G401 (cell line): ENCODE measurements at regions not wholly inside any gene's neighbourhood (a gene's known extent, or its start where the extent isn't known, plus 50 kb on each side); places are given as distances from the start of the nearest gene placed in this dataset.

Experiments used
- DNase-seq: peaks from one replicate; pipeline ENCODE4 v3.0.0-alpha.2; 2015; ENCODE audit warnings: low spot score
- in situ Hi-C: cut with HindIII; loops from 2 replicates; pipeline ENCODE4 v1.10.0; 2016; ENCODE audit warnings: low sequenced_read_pairs, mixed read lengths

- in situ Hi-C loops = no loop called here
- no peak for DNase-seq
Observed at GRCh38 chr2:153059338-153060052, 341.1 kb downstream of the ARL6IP6 start.

- no peak for DNase-seq
- in situ Hi-C loops = no loop called here
Observed at GRCh38 chr2:153057743-153058142, 339.3 kb downstream of the ARL6IP6 start.

GRCh38 chr2:153055182-153055581, 336.8 kb downstream of the ARL6IP6 start:
- in situ Hi-C loops = no loop called here
- DNase-seq = no peak

GRCh38 chr2:153052807-153053559, 334.6 kb downstream of the ARL6IP6 start:
- no peak for DNase-seq
- in situ Hi-C loops = no loop called here

GRCh38 chr2:153047220-153047619, 328.8 kb downstream of the ARL6IP6 start:
- no peak for DNase-seq
- in situ Hi-C loops = no loop called here

GRCh38 chr2:153043385-153043784, 325.0 kb downstream of the ARL6IP6 start:
- in situ Hi-C loops = no loop called here
- no peak for DNase-seq

GRCh38 chr2:153028626-153029025, 310.2 kb downstream of the ARL6IP6 start:
- DNase-seq = no peak
- in situ Hi-C loops = no loop called here

- DNase-seq = no peak
Observed at GRCh38 chr2:153027533-153027932, 309.1 kb downstream of the ARL6IP6 start.

GRCh38 chr2:153020201-153020600, 301.8 kb downstream of the ARL6IP6 start:
- in situ Hi-C loops = no loop called here
- DNase-seq = no peak

More at GRCh38 chr2:153027533-153027932, 309.1 kb downstream of the ARL6IP6 start:
- in situ Hi-C loops = no loop called here

GRCh38 chr2:153005071-153005730, 286.8 kb downstream of the ARL6IP6 start:
- no peak for DNase-seq
- in situ Hi-C loops = no loop called here

- DNase-seq = no peak
- in situ Hi-C loops = no loop called here
Observed at GRCh38 chr2:153004627-153005026, 286.2 kb downstream of the ARL6IP6 start.

GRCh38 chr2:152974146-152974545, 255.7 kb downstream of the ARL6IP6 start:
- in situ Hi-C loops = no loop called here

GRCh38 chr2:152971685-152972084, 253.3 kb downstream of the ARL6IP6 start:
- no peak for DNase-seq
- in situ Hi-C loops = no loop called here

More at GRCh38 chr2:152974146-152974545, 255.7 kb downstream of the ARL6IP6 start:
- no peak for DNase-seq

- in situ Hi-C loops = no loop called here
- no peak for DNase-seq
Observed at GRCh38 chr2:152962446-152962845, 244.0 kb downstream of the ARL6IP6 start.

- in situ Hi-C loops = no loop called here
Observed at GRCh38 chr2:152961351-152961750, 242.9 kb downstream of the ARL6IP6 start.

GRCh38 chr2:152950126-152950525, 231.7 kb downstream of the ARL6IP6 start:
- no peak for DNase-seq
- in situ Hi-C loops = no loop called here

More at GRCh38 chr2:152961351-152961750, 242.9 kb downstream of the ARL6IP6 start:
- no peak for DNase-seq

GRCh38 chr2:152944099-152944498, 225.7 kb downstream of the ARL6IP6 start:
- DNase-seq = no peak
- in situ Hi-C loops = no loop called here

- DNase-seq = no peak
- in situ Hi-C loops = no loop called here
Observed at GRCh38 chr2:152942940-152943440, 224.6 kb downstream of the ARL6IP6 start.

- no peak for DNase-seq
- in situ Hi-C loops = no loop called here
Observed at GRCh38 chr2:152930501-152930900, 212.1 kb downstream of the ARL6IP6 start.

- DNase-seq = no peak
- in situ Hi-C loops = no loop called here
Observed at GRCh38 chr2:152929628-152930027, 211.2 kb downstream of the ARL6IP6 start.
